ENCODE measurements at regions not wholly inside any gene's neighbourhood (a gene's known extent, or its start where the extent isn't known, plus 50 kb on each side); places are given as distances from the start of the nearest gene placed in this dataset.
A peak's percentile ranks its signal among the peaks of the same experiment; 100 is the strongest.

DNA sequence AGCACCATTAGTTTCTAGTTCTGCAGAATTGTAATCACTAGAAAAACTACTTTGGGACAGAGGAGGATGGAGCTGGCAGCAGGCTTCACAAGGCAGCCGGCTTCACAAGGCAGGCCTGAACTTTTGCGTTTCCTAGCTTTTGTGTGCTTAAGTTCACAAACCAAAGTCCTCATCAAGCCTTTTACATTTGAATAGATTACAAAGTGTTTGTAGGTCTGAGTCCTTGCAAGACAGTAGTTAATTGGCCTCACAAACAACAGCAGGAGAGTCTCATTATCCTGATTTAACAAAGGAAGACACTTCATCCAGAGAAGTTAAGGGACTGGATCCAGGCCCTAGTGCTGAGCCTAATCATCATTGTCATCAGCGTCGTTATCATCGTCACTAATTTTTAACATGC is 147.8 kb upstream of the AUTS2 start:
- Histone ChIP-seq H3K27me3 (no peaks in the 10 kb centered on the region), H3K4me1 (no peaks in the 10 kb centered on the region), H3K36me3 (no peaks in the 10 kb centered on the region), H3K9me3 (no peaks in the 10 kb centered on the region), H3K4me3 (no peak overlapping the region), H3K27ac (no peak overlapping the region)
- 68 to 80% methylated on average over 3 to 5 of the region's 5 CpGs for WGBS, 2 donors (ENCODE audit: low coverage in 1 of 2)
- no peak for ATAC-seq
- TF ChIP-seq POLR2A (IDR thresholded peaks at IDR 0.05) (no peak), EP300 (IDR thresholded peaks at IDR 0.05) (no peak), POLR2AphosphoS5 (IDR thresholded peaks at IDR 0.05) (no peak)
- TF ChIP-seq, protein P1, sequence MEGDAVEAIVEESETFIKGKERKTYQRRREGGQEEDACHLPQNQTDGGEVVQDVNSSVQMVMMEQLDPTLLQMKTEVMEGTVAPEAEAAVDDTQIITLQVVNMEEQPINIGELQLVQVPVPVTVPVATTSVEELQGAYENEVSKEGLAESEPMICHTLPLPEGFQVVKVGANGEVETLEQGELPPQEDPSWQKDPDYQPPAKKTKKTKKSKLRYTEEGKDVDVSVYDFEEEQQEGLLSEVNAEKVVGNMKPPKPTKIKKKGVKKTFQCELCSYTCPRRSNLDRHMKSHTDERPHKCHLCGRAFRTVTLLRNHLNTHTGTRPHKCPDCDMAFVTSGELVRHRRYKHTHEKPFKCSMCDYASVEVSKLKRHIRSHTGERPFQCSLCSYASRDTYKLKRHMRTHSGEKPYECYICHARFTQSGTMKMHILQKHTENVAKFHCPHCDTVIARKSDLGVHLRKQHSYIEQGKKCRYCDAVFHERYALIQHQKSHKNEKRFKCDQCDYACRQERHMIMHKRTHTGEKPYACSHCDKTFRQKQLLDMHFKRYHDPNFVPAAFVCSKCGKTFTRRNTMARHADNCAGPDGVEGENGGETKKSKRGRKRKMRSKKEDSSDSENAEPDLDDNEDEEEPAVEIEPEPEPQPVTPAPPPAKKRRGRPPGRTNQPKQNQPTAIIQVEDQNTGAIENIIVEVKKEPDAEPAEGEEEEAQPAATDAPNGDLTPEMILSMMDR (IDR thresholded peaks at IDR 0.05): no peak

DNA sequence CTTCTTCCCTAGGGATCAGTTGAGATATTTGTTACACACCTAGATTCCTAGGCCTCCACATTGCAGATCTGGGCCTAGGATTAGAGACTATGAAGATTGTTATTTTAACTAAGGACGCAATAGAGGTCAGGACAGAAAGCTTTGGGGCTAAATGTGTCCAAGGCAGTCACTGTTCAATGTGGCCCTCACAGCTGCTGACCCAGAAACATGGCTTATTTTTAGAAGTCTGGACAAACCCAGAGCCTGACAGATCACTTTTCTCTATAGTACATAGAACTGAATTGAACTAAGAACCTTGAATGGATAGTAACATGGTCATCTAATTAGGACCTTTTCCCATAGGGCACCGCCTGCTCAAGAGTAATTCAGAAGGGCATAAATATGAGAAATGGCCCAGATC is 146.6 kb upstream of the AUTS2 start:
- ATAC-seq: no peak
- TF ChIP-seq POLR2AphosphoS5 (IDR thresholded peaks at IDR 0.05) (no peak), POLR2A (IDR thresholded peaks at IDR 0.05) (no peak)
- TF ChIP-seq, protein P1 (IDR thresholded peaks at IDR 0.05): no peak
- Histone ChIP-seq H3K36me3 (no peaks in the 10 kb centered on the region), H3K4me1 (no peaks in the 10 kb centered on the region), H3K27me3 (no peaks in the 10 kb centered on the region), H3K27ac (no peak overlapping the region), H3K9me3 (no peaks in the 10 kb centered on the region), H3K4me3 (no peak overlapping the region)
- WGBS, 2 donors (ENCODE audit: low coverage in 1 of 2): 85 to 92% methylated on average over 2 of the region's 2 CpGs

DNA sequence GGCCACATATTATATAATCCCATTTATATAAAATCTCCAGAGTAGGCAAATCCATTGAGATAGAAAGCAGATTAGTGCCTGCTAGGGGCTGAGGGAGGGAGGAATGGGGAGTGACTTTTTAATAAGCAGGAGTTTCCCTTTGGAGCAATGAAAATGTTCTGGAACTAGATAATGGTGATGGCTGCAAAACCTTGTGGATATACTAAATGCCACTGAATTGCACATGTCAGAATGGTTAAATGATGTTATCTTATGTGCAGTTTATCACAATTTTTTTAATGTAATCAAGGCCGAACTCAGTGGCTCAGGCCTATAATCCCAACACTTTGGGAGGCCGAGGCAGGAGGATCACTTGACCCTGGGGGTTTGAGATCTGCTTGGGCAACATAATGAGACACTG is 145.5 kb upstream of the AUTS2 start:
- Histone ChIP-seq H3K9me3 (no peaks in the 10 kb centered on the region), H3K27ac (no peak overlapping the region), H3K36me3 (no peaks in the 10 kb centered on the region), H3K4me3 (no peak overlapping the region), H3K4me1 (peaks cover 0 to 6% (median 0%) of the 10 kb centered on the region in 3 donors), H3K27me3 (no peaks in the 10 kb centered on the region)
- ATAC-seq: no peak
- TF ChIP-seq, protein P1 (IDR thresholded peaks at IDR 0.05): no peak
- no peak for TF ChIP-seq EP300 (IDR thresholded peaks at IDR 0.05)
- 90 to 95% methylated on average over 2 of the region's 2 CpGs for WGBS, 2 donors (ENCODE audit: low coverage in 1 of 2)

- Histone ChIP-seq H3K9me3 (no peaks in the 10 kb centered on the region), H3K27ac (peak overlapping the region in 1 of 4 donors; percentile 18), H3K4me1 (peaks cover 0 to 13% (median 6%) of the 10 kb centered on the region in 3 donors), H3K27me3 (no peaks in the 10 kb centered on the region), H3K4me3 (no peak overlapping the region), H3K36me3 (no peaks in the 10 kb centered on the region)
- WGBS, 2 donors (ENCODE audit: low coverage in 1 of 2): 19 to 33% methylated on average over 3 to 8 of the region's 9 CpGs
- TF ChIP-seq, protein P1 (IDR thresholded peaks at IDR 0.05): no peak
- TF ChIP-seq POLR2A (IDR thresholded peaks at IDR 0.05) (no peak), EP300 (IDR thresholded peaks at IDR 0.05) (no peak), POLR2AphosphoS5 (IDR thresholded peaks at IDR 0.05) (no peak)
- ATAC-seq: peak; percentile 58
These were observed 140.4 kb upstream of the AUTS2 start for GRCh38 chr7:69457595-69458504.

GRCh38 chr7:69464035-69464434 is 134.2 kb upstream of the AUTS2 start:
- H3K9me3 ChIP-seq: peaks cover 0 to 15% (median 0%) of the 10 kb centered on the region in 3 donors
- H3K27me3 ChIP-seq: no peaks in the 10 kb centered on the region
- H3K4me3 ChIP-seq: no peak overlapping the region
- no peaks in the 10 kb centered on the region for H3K36me3 ChIP-seq
- no peak for ATAC-seq
- H3K4me1 ChIP-seq: no peaks in the 10 kb centered on the region
- WGBS, 2 donors (ENCODE audit: low coverage in 1 of 2): 94% methylated on average over 2 to 3 of the region's 3 CpGs
- TF ChIP-seq POLR2A (IDR thresholded peaks at IDR 0.05) (no peak), EP300 (IDR thresholded peaks at IDR 0.05) (no peak), POLR2AphosphoS5 (IDR thresholded peaks at IDR 0.05) (no peak)
- TF ChIP-seq, protein P1 (IDR thresholded peaks at IDR 0.05): no peak
- H3K27ac ChIP-seq: no peak overlapping the region

Measured in gastroesophageal sphincter (tissue), 4 donors.